Fibroblast of lung (primary cell): ENCODE measurements at regions not wholly inside any gene's neighbourhood (a gene's known extent, or its start where the extent isn't known, plus 50 kb on each side); places are given as distances from the start of the nearest gene placed in this dataset.

Source experiments
- EZH2 ChIP-seq: IDR thresholded peaks from 2 replicates; pipeline ENCODE4 v1.5.1; 2012; ENCODE audit warnings: low read length, control low read depth, mild to moderate bottlenecking; ENCODE audit errors: missing control alignments
- TF ChIP-seq, protein P1 (sequence below), 2 donors: IDR thresholded peaks in 1 of 2; conservative IDR thresholded peaks in 1 of 2; 1 replicate in 1 of 2; 2 replicates in 1 of 2; pipeline ENCODE4 v1.5.1; 2011 to 2012; ENCODE audit warnings: low read length in 2 of 2, control low read depth in 1 of 2, inconsistent platforms in 1 of 2, low read depth in 1 of 2, mild to moderate bottlenecking in 1 of 2

DNA sequence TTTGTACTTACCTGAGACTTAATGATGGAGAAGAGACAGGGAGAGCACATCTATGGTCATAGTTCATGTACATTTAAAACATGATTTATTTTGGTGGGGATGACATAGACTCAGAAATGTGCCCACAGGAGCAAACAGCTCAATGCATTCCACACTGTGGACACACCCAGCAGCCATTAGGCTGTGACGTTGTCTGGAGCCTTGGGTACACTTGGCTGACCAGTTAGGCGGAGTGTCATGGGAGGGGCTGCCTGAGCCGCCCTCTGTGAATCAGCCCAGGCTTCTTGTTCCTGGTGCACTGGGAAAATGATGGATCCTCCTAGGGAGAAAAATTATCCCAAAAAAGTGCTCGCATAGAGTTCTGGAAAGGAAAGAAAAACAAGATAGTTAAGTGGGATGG lies 231.0 kb upstream of the GMDS start:
- no peak for TF ChIP-seq EZH2
- TF ChIP-seq, protein P1, sequence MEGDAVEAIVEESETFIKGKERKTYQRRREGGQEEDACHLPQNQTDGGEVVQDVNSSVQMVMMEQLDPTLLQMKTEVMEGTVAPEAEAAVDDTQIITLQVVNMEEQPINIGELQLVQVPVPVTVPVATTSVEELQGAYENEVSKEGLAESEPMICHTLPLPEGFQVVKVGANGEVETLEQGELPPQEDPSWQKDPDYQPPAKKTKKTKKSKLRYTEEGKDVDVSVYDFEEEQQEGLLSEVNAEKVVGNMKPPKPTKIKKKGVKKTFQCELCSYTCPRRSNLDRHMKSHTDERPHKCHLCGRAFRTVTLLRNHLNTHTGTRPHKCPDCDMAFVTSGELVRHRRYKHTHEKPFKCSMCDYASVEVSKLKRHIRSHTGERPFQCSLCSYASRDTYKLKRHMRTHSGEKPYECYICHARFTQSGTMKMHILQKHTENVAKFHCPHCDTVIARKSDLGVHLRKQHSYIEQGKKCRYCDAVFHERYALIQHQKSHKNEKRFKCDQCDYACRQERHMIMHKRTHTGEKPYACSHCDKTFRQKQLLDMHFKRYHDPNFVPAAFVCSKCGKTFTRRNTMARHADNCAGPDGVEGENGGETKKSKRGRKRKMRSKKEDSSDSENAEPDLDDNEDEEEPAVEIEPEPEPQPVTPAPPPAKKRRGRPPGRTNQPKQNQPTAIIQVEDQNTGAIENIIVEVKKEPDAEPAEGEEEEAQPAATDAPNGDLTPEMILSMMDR (conservative IDR thresholded peaks at IDR 0.05 in 1 of 2, IDR thresholded peaks at IDR 0.05 in 1 of 2; ENCODE audit: low read depth in 1 of 2, low read length in 2 of 2) = no peak
